ACC112 (cell line): ENCODE measurements at regions not wholly inside any gene's neighbourhood (a gene's known extent, or its start where the extent isn't known, plus 50 kb on each side); places are given as distances from the start of the nearest gene placed in this dataset.

Experiments
- H2AFZ ChIP-seq: fragments of 200-600 bp; sonication (generic); one replicate; pipeline ENCODE4 v1.6.0; 2017; ENCODE audit warnings: antibody characterized with exemption, low read length; ENCODE audit not compliant: unreplicated experiment
- H3K27ac ChIP-seq: fragments of 200-600 bp; sonication (generic); 2 replicates; pipeline ENCODE4 v1.5.1; 2014; ENCODE audit warnings: low read depth, mild to moderate bottlenecking, antibody characterized with exemption, low read length, moderate library complexity
- H3K27me3 ChIP-seq: fragments of 200-600 bp; sonication (generic); 2 replicates; pipeline ENCODE4 v1.6.1; 2014; ENCODE audit warnings: mild to moderate bottlenecking, antibody characterized with exemption, low read length, moderate library complexity, mixed read lengths; ENCODE audit not compliant: insufficient read depth
- H3K36me3 ChIP-seq: fragments of 200-600 bp; sonication (generic); 2 replicates; pipeline ENCODE4 v1.6.1; 2016; ENCODE audit warnings: mild to moderate bottlenecking, antibody characterized with exemption, low read length, moderate library complexity, mixed read lengths; ENCODE audit not compliant: insufficient read depth
- H3K4me1 ChIP-seq: fragments of 200-600 bp; sonication (generic); one replicate; pipeline ENCODE4 v1.6.1; 2016; ENCODE audit warnings: low read length, mixed read lengths; ENCODE audit not compliant: insufficient read depth, unreplicated experiment, control insufficient read depth
- H3K4me3 ChIP-seq: fragments of 200-600 bp; sonication (generic); 2 replicates; pipeline ENCODE4 v1.5.1; 2014; ENCODE audit warnings: mild to moderate bottlenecking, low read depth, low read length
- H3K79me2 ChIP-seq: fragments of 200-600 bp; sonication (generic); one replicate; pipeline ENCODE4 v1.6.0; 2016; ENCODE audit warnings: low read length; ENCODE audit not compliant: control insufficient read depth, unreplicated experiment, insufficient read depth

DNA sequence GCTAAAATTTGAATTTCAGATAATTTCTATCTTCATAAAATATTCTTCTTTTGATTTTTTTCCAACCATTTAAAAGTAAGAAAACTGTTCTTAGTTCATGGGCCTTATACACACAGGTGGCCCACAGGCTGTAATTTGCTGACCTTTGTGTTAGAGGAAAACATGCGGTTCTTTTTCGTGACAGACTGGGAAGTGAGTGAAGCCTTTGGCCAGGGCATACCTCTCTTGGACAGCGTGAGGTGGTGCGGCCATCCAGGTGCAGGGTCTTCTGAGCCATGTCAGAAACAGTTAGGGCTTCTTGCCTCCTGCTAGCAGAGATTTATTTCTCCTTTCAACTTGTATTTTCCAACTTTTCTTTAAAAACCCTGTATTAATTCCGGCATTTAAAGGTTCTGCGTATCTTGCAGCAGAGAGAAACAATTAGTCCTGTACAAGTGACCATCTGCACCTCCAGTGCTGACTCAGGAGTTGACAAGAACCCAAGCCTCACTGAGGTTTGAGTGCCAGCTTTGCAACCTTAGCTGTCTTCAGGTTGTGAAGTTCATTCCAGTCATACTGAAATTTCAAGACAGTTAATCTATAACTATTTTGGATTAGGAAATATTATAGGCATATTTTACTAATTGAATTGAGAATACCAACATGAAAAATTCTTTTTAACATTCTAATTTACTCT, 177.8 kb downstream of the LY86 start:
- Histone ChIP-seq H2AFZ (no peak overlapping the region), H3K79me2 (no peaks in the 10 kb centered on the region), H3K4me1 (no peaks in the 10 kb centered on the region), H3K4me3 (no peak overlapping the region), H3K27me3 (peaks cover 19% of the 10 kb centered on the region), H3K36me3 (no peaks in the 10 kb centered on the region), H3K27ac (no peak overlapping the region)

DNA sequence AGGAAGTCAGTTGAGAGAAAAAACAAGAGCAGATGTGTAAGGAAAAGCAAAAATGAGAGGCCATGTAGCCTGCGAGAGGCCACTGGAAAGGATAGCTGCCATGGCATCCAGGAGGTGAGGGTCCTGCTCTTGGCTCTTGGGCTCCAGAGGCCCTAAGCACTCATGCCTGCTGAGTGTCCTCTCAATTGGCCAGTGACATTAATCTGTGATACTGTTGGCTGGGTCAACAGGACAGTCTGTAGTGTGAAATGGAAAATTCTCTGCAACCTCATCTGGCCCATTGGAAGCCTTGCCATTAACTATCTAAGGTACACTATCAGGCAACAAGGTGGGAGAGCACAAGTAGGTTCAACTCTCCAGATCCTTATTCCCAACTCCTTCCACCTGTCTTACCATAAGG, 180.9 kb downstream of the LY86 start:
- Histone ChIP-seq H3K36me3 (no peaks in the 10 kb centered on the region), H2AFZ (no peak overlapping the region), H3K79me2 (no peaks in the 10 kb centered on the region), H3K27ac (no peak overlapping the region), H3K27me3 (peaks cover 43% of the 10 kb centered on the region), H3K4me1 (no peaks in the 10 kb centered on the region), H3K4me3 (no peak overlapping the region)

DNA sequence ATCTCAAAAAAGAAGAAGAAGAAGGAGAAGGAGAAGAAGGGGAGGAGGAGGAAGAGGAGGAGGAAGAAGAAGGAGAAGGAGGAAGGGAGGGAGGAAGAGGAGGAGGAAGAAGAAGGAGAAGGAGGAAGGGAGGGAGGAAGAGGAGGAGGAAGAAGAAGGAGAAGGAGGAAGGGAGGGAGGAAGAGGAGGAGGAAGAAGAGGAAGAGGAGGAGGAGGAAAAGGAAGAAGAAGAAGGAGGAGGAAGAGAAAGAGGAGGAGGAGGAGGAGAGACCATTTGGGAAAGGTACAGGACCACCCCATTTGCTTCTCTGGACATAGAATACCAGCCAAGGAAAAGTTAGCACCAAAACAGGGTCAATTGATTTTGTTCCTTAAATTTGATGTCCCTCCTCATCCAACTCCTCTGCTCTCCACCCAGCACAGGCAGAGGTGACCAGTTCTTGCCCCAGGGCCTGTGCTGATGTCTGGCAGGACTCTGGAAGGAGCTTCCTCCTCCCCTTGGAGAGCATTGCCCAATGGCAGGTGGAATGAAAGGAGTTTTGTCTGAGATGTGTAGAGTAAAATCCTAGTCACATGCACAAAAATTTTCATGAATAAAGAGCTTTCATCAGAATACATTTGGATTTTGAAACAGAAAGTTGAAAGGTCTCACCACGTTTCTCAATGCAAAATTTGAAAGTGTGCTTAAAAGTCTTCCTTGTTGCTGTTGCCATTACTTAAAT, 182.9 kb downstream of the LY86 start:
- no peaks in the 10 kb centered on the region for H3K79me2 ChIP-seq
- H3K27ac ChIP-seq = no peak overlapping the region
- no peaks in the 10 kb centered on the region for H3K36me3 ChIP-seq
- H3K4me3 ChIP-seq = no peak overlapping the region
- H3K4me1 ChIP-seq = no peaks in the 10 kb centered on the region
- H3K27me3 ChIP-seq = peaks cover 58% of the 10 kb centered on the region
- H2AFZ ChIP-seq = no peak overlapping the region

DNA sequence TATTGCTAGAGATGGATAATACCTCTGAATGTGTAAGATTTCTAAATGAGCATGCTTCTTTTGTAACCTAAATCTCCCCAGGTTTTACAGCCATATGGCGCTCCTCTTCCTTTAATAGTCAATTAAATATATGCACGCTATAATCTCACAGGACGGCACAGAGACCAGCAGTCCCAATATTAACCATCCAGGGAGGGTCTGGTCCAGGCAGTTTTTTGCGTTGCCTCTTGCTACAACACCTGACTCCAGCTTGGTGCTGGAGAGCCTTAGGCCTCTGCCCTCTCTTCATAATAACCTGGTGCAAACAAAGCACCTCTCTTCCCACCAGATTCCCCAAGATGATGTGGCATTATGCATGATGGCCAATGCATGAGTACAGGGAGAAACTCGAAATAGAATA, 183.4 kb downstream of the LY86 start:
- Histone ChIP-seq H3K79me2 (no peaks in the 10 kb centered on the region), H3K36me3 (no peaks in the 10 kb centered on the region), H3K4me3 (no peak overlapping the region), H2AFZ (no peak overlapping the region), H3K27ac (no peak overlapping the region), H3K27me3 (peaks cover 63% of the 10 kb centered on the region), H3K4me1 (no peaks in the 10 kb centered on the region)

DNA sequence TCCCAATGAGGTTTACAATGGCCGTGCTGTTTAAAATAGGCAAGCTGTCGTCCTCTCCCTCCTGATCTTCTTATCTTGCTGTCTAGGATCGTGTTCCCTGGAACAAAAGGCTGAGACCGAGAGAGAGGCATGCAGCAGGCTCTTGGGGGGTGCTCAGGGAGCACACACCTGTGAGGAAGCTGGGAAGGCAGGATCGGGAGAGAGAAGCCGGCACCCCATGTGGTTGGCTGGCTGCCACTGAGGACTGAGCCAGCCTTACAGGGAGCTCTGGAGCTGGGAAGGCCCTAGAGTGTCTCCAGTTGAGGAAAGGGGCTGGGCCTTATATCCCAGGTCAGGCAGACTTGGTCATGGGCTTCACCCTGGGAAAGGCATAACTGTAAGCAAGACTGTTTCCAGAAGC, 184.2 kb downstream of the LY86 start:
- Histone ChIP-seq H2AFZ (no peak overlapping the region), H3K27me3 (peaks cover 66% of the 10 kb centered on the region), H3K79me2 (no peaks in the 10 kb centered on the region)

DNA sequence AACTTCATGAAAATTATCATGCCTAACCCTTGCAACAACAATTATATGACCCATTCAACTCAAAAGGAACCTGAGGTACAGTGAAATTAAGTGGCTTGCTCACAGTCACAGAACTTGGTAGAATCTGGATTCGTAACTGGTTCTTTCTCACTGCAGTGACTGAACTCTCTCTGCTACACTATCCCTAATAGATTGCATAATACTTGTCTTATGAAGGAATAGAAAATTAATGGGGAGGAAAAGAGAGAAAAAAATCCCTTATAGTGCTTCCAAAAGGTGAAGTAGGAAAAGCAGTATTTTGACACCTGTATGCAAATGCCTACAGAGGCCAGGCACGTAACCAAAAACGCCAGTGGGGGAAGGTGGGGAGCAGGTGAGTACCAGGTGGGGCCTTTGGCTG, 186.6 kb downstream of the LY86 start:
- no peaks in the 10 kb centered on the region for H3K79me2 ChIP-seq
- peaks cover 65% of the 10 kb centered on the region for H3K27me3 ChIP-seq
- no peaks in the 10 kb centered on the region for H3K4me1 ChIP-seq
- no peak overlapping the region for H2AFZ ChIP-seq
- no peak overlapping the region for H3K27ac ChIP-seq
- no peaks in the 10 kb centered on the region for H3K36me3 ChIP-seq
- H3K4me3 ChIP-seq = no peak overlapping the region

More for the DNA sequence above, 184.2 kb downstream of the LY86 start:
- Histone ChIP-seq H3K4me3 (no peak overlapping the region), H3K27ac (no peak overlapping the region), H3K4me1 (no peaks in the 10 kb centered on the region), H3K36me3 (no peaks in the 10 kb centered on the region)

DNA sequence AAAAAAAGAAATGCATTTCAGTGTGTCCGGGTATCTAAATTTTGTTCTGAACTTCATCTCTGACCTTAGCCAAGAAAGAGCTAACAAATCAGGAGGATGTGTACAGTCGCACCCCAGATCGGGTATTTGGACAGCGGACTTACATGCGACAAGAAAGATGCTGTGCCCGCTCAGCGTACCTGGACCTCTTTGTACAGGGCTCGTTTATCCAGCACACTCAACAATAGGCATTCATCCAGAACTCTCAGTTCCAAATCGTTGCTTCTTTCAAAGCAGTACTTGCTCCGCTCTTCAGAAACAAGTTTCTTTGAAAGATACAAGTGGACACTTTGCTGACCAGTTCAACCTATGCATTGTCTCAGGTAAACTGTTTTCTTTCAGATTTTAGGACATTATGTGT, 191.7 kb downstream of the LY86 start:
- no peak overlapping the region for H2AFZ ChIP-seq
- peaks cover 25% of the 10 kb centered on the region for H3K4me1 ChIP-seq
- H3K27me3 ChIP-seq = peaks cover 33% of the 10 kb centered on the region
- H3K27ac ChIP-seq = no peak overlapping the region
- no peaks in the 10 kb centered on the region for H3K36me3 ChIP-seq
- no peak overlapping the region for H3K4me3 ChIP-seq
- H3K79me2 ChIP-seq = no peaks in the 10 kb centered on the region

DNA sequence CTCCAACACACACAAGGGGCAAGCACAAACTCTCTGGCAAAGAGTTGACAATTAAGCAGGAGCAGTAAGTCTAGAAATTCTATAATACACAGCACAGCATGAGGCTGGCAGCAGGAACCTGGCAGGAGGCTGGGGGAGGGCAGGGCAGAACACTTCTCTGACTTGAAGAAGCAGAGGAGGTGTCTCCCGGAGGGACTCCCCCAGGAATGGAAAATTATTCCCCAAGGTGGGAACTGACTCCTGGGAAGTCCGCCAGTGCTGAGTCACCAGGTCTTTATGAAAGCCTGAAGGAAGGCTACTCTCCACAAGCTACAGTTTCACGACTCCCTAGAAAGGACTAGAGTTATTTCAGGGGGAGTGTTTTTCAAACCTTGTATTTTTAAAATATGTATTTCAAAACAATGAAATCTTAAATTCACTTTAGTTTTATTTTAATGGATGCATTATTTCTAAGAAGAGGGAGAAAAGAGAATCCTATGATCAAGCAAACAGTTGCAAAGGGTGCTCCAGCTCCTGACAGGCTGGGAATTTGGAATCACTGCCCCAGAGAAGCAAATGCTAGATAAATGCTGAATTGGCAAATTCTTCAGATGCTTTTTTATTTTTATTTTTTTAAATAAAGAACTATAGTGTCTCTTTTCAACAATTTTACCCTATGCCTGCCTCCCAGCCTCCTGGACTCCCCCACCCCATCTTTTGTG, 192.8 kb downstream of the LY86 start:
- H3K27me3 ChIP-seq = peaks cover 22% of the 10 kb centered on the region
- H3K27ac ChIP-seq = no peak overlapping the region
- peaks cover 27% of the 10 kb centered on the region for H3K4me1 ChIP-seq
- H2AFZ ChIP-seq = no peak overlapping the region
- no peaks in the 10 kb centered on the region for H3K79me2 ChIP-seq
- H3K36me3 ChIP-seq = no peaks in the 10 kb centered on the region
- no peak overlapping the region for H3K4me3 ChIP-seq

DNA sequence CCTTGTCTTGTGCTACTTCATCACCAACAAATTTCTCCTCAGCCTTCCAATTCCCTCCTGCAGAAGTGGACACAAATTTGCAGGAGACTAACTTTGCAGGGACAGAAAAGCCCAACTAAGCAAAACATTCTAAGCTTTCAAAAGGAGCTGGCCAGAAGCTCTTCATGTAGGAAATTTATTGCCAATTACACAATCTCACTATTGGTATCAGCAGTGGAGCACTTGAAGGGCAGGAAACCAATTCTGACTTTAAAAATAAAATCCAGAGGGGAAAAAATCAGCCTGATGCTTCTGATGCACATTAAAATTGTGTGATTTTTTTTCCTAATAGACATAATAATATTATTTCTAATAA, 193.3 kb downstream of the LY86 start:
- H3K4me1 ChIP-seq = peaks cover 27% of the 10 kb centered on the region
- H3K36me3 ChIP-seq = no peaks in the 10 kb centered on the region
- peaks cover 17% of the 10 kb centered on the region for H3K27me3 ChIP-seq
- H3K27ac ChIP-seq = no peak overlapping the region
- H3K4me3 ChIP-seq = no peak overlapping the region
- H2AFZ ChIP-seq = no peak overlapping the region
- H3K79me2 ChIP-seq = no peaks in the 10 kb centered on the region

DNA sequence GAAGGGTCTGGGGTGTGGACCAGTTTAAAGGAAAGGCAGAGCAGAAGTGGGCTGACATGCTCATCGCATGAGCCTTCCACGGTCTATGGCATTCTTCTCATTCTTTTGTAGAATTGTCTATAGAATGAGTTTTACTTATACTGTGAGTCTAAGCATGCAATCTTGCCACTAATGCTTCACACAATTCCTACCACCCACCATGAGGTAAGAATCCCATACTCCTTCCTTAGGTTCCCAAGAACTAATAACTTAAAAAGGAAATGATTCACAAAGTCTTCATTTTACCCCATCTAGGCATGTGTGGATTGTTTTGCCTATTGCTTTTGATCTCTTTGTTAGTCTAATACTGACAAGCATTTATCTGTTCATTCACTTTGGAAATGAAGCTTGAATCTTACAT, 195.2 kb downstream of the LY86 start:
- no peak overlapping the region for H3K4me3 ChIP-seq
- peaks cover 11% of the 10 kb centered on the region for H3K27me3 ChIP-seq
- H3K36me3 ChIP-seq = no peaks in the 10 kb centered on the region
- H3K79me2 ChIP-seq = no peaks in the 10 kb centered on the region
- no peak overlapping the region for H2AFZ ChIP-seq
- peaks cover 27% of the 10 kb centered on the region for H3K4me1 ChIP-seq
- no peak overlapping the region for H3K27ac ChIP-seq
